ENCODE measurements at regions not wholly inside any gene's neighbourhood (a gene's known extent, or its start where the extent isn't known, plus 50 kb on each side); places are given as distances from the start of the nearest gene placed in this dataset.

GRCh38 chr9:16158093-16158492, 605.2 kb downstream of the CCDC171 start:
- H3K4me1 ChIP-seq (ENCODE audit: control insufficient read depth, insufficient read depth, low read length), result no peaks in the 10 kb centered on the region
- no peaks in the 10 kb centered on the region for H3K27me3 ChIP-seq (ENCODE audit: control insufficient read depth, insufficient read depth, low read length)
- CTCF ChIA-PET, result no interaction called here
- intact Hi-C loops (cut with micrococcal nuclease; ENCODE audit: unreplicated experiment), result no loop called here
- no peak overlapping the region for H3K4me3 ChIP-seq (ENCODE audit: low read depth in 2 of 2, low read length in 2 of 2)
- no peak for ATAC-seq
- POLR2A ChIA-PET, result no interaction called here
- H3K9me3 ChIP-seq (ENCODE audit: control insufficient read depth, insufficient read depth, low read depth, low read length), result no peaks in the 10 kb centered on the region
- H3K36me3 ChIP-seq (ENCODE audit: control insufficient read depth, insufficient read depth, low read length), result no peaks in the 10 kb centered on the region
- DNase-seq (ENCODE audit: low read depth, low spot score), result no peak
- in situ Hi-C loops (cut with HindIII; ENCODE audit: low pct_unique_long_range_greater_than_20kb, low sequenced_read_pairs), result no loop called here
- no peak for TF ChIP-seq POLR2AphosphoS5 (IDR thresholded peaks at IDR 0.05; ENCODE audit: low read depth, low read length)
- no peak for TF ChIP-seq REST (IDR thresholded peaks at IDR 0.05; ENCODE audit: insufficient read depth in 1 of 2, low read depth in 2 of 2, low read length in 1 of 2)
- no TSS peak for BruUV-seq (replicated peaks)
- H3K27ac ChIP-seq (ENCODE audit: low read length), result no peak overlapping the region

GRCh38 chr9:16161483-16161882, 608.6 kb downstream of the CCDC171 start:
- H3K4me1 ChIP-seq (ENCODE audit: control insufficient read depth, insufficient read depth, low read length), result no peaks in the 10 kb centered on the region
- H3K27ac ChIP-seq (ENCODE audit: low read length), result no peak overlapping the region
- no peaks in the 10 kb centered on the region for H3K9me3 ChIP-seq (ENCODE audit: control insufficient read depth, insufficient read depth, low read depth, low read length)
- TF ChIP-seq POLR2AphosphoS5 (IDR thresholded peaks at IDR 0.05; ENCODE audit: low read depth, low read length) (no peak), REST (IDR thresholded peaks at IDR 0.05; ENCODE audit: insufficient read depth in 1 of 2, low read depth in 2 of 2, low read length in 1 of 2) (no peak), CTCF (IDR thresholded peaks at IDR 0.05) (no peak), TCF7L2 (IDR thresholded peaks at IDR 0.05; ENCODE audit: low read depth, low read length) (no peak), SIN3A (IDR thresholded peaks at IDR 0.05; ENCODE audit: borderline replicate concordance, insufficient read depth, low read depth, low read length) (no peak)
- no peaks in the 10 kb centered on the region for H3K27me3 ChIP-seq (ENCODE audit: control insufficient read depth, insufficient read depth, low read length)
- BruUV-seq (replicated peaks), result no TSS peak
- H3K36me3 ChIP-seq (ENCODE audit: control insufficient read depth, insufficient read depth, low read length), result no peaks in the 10 kb centered on the region
- ChIA-PET POLR2A (no interaction called here), CTCF (no interaction called here)
- ATAC-seq (no peak), DNase-seq (ENCODE audit: low read depth, low spot score) (no peak)
- intact Hi-C loops (cut with micrococcal nuclease; ENCODE audit: unreplicated experiment) (no loop called here), in situ Hi-C loops (cut with HindIII; ENCODE audit: low pct_unique_long_range_greater_than_20kb, low sequenced_read_pairs) (no loop called here)
- no peak overlapping the region for H3K4me3 ChIP-seq (ENCODE audit: low read depth in 2 of 2, low read length in 2 of 2)
